GM18508 (cell line): ENCODE measurements at regions not wholly inside any gene's neighbourhood (a gene's known extent, or its start where the extent isn't known, plus 50 kb on each side); places are given as distances from the start of the nearest gene placed in this dataset.

Experiments used
- ATAC-seq: cut with Tn5 transposase; IDR thresholded peaks from one replicate; pipeline ENCODE4 v1.9.1; 2021; ENCODE audit warnings: moderate number of reproducible peaks; ENCODE audit not compliant: insufficient read depth, unreplicated experiment

- ATAC-seq, result no peak
Measured at GRCh38 chr12:47023953-47024352, 55.5 kb upstream of the PCED1B start.

GRCh38 chr12:47024463-47024862 lies 55.0 kb upstream of the PCED1B start:
- no peak for ATAC-seq

GRCh38 chr12:47025349-47025748 lies 54.1 kb upstream of the PCED1B start:
- no peak for ATAC-seq

GRCh38 chr12:47025798-47026197 lies 53.6 kb upstream of the PCED1B start:
- no peak for ATAC-seq

- ATAC-seq, result no peak
Measured at GRCh38 chr12:47026291-47026690, 53.1 kb upstream of the PCED1B start.
